H9 (cell line): ENCODE measurements at regions not wholly inside any gene's neighbourhood (a gene's known extent, or its start where the extent isn't known, plus 50 kb on each side); places are given as distances from the start of the nearest gene placed in this dataset.
A peak's percentile ranks its signal among the peaks of the same experiment; 100 is the strongest.
"Not testable (repeated sequence)": the region's sequence is repeated elsewhere in the genome, so short reads cannot be mapped to it uniquely, and the experiment has no call there.

Experiments
- DNase-seq: peaks from one replicate; pipeline ENCODE4 v3.0.0-alpha.2; 2017
- H2AFZ ChIP-seq: one replicate; pipeline ENCODE4 v1.6.1; 2013; ENCODE audit warnings: mild to moderate bottlenecking, low read length, control low read depth, moderate library complexity
- H2AK5ac ChIP-seq: 2 replicates; pipeline ENCODE4 v1.6.1; 2013; ENCODE audit warnings: low read length, control low read depth, mixed read lengths; ENCODE audit not compliant: insufficient read length
- H2BK120ac ChIP-seq: one replicate; pipeline ENCODE4 v1.6.1; 2013; ENCODE audit warnings: low read depth, mild to moderate bottlenecking, low read length, control low read depth, inconsistent platforms; ENCODE audit not compliant: poor library complexity, severe bottlenecking
- H2BK12ac ChIP-seq: 2 replicates; pipeline ENCODE4 v1.6.1; 2013; ENCODE audit warnings: low read length, control low read depth, mixed read lengths, low read depth; ENCODE audit not compliant: insufficient read length
- H2BK15ac ChIP-seq: 2 replicates; pipeline ENCODE4 v1.6.1; 2013; ENCODE audit warnings: low read depth, low read length, control low read depth
- H2BK20ac ChIP-seq: one replicate; pipeline ENCODE4 v1.6.1; 2013; ENCODE audit warnings: low read depth, mild to moderate bottlenecking, low read length, control low read depth, inconsistent platforms; ENCODE audit not compliant: poor library complexity, severe bottlenecking
- H2BK5ac ChIP-seq: 2 replicates; pipeline ENCODE4 v1.6.1; 2013; ENCODE audit warnings: low read length, control low read depth, mixed read lengths; ENCODE audit not compliant: insufficient read length
- H3K14ac ChIP-seq: 2 replicates; pipeline ENCODE4 v1.6.1; 2013; ENCODE audit warnings: low read length, control low read depth; ENCODE audit not compliant: insufficient read depth
- H3K18ac ChIP-seq: 2 replicates; pipeline ENCODE4 v1.6.1; 2013; ENCODE audit warnings: low read depth, mild to moderate bottlenecking, mixed read lengths, low read length, control low read depth; ENCODE audit not compliant: insufficient read length
- H3K23ac ChIP-seq: 2 replicates; pipeline ENCODE4 v1.6.1; 2013; ENCODE audit warnings: low read length, control low read depth, mixed read lengths, low read depth; ENCODE audit not compliant: insufficient read length
- H3K23me2 ChIP-seq: 2 replicates; pipeline ENCODE4 v1.6.1; 2013; ENCODE audit warnings: low read depth, mild to moderate bottlenecking, mixed read lengths, low read length, control low read depth; ENCODE audit not compliant: insufficient read length, poor library complexity, severe bottlenecking
- H3K27ac ChIP-seq: 2 replicates; pipeline ENCODE4 v1.5.1; 2013; ENCODE audit warnings: low read length, control low read depth, mixed read lengths, low read depth; ENCODE audit not compliant: insufficient read length
- H3K27me3 ChIP-seq: 2 replicates; pipeline ENCODE4 v1.6.1; 2013; ENCODE audit warnings: low read length, control low read depth, inconsistent platforms; ENCODE audit not compliant: insufficient read depth
- H3K4ac ChIP-seq: 2 replicates; pipeline ENCODE4 v1.6.1; 2013; ENCODE audit warnings: low read depth, mild to moderate bottlenecking, control low read depth, inconsistent platforms, low read length, moderate library complexity
- H3K4me1 ChIP-seq: 2 replicates; pipeline ENCODE4 v1.6.1; 2013; ENCODE audit warnings: low read length, control low read depth, inconsistent platforms; ENCODE audit not compliant: insufficient read depth
- H3K4me2 ChIP-seq: 2 replicates; pipeline ENCODE4 v1.6.1; 2013; ENCODE audit warnings: low read length, control low read depth, mixed read lengths; ENCODE audit not compliant: insufficient read length, insufficient read depth
- H3K56ac ChIP-seq: 2 replicates; pipeline ENCODE4 v1.6.1; 2013; ENCODE audit warnings: low read depth, mild to moderate bottlenecking, mixed read lengths, low read length, control low read depth; ENCODE audit not compliant: insufficient read length
- H3K79me1 ChIP-seq: 2 replicates; pipeline ENCODE4 v1.6.1; 2013; ENCODE audit warnings: low read depth, mild to moderate bottlenecking, moderate library complexity, low read length, control low read depth, inconsistent platforms; ENCODE audit not compliant: insufficient read depth, poor library complexity, severe bottlenecking
- H3K79me2 ChIP-seq: 2 replicates; pipeline ENCODE4 v1.6.1; 2013; ENCODE audit warnings: low read length, control low read depth, inconsistent platforms; ENCODE audit not compliant: insufficient read depth
- H3K9ac ChIP-seq: 2 replicates; pipeline ENCODE4 v1.6.1; 2013; ENCODE audit warnings: low read length, control low read depth, mixed read lengths; ENCODE audit not compliant: insufficient read length; ENCODE audit errors: extremely low read depth
- H3K9me3 ChIP-seq: one replicate; pipeline ENCODE4 v1.6.1; 2013; ENCODE audit warnings: low read depth, low read length, inconsistent platforms; ENCODE audit not compliant: control insufficient read depth
- H3T11ph ChIP-seq: one replicate; pipeline ENCODE4 v1.6.1; 2013; ENCODE audit warnings: mild to moderate bottlenecking, low read length, control low read depth, inconsistent platforms
- H4K20me1 ChIP-seq: one replicate; pipeline ENCODE4 v1.6.1; 2013; ENCODE audit not compliant: control insufficient read depth, insufficient read length, insufficient read depth
- H4K5ac ChIP-seq: 2 replicates; pipeline ENCODE4 v1.6.1; 2013; ENCODE audit warnings: low read depth, mild to moderate bottlenecking, mixed read lengths, low read length, control low read depth; ENCODE audit not compliant: insufficient read length
- H4K8ac ChIP-seq: replicated peaks from 2 replicates; pipeline ENCODE4 v1.6.1; 2013; ENCODE audit warnings: low read length, control low read depth, mixed read lengths, low read depth; ENCODE audit not compliant: insufficient read length
- H4K91ac ChIP-seq: 2 replicates; pipeline ENCODE4 v1.6.1; 2013; ENCODE audit warnings: low read depth, mild to moderate bottlenecking, moderate library complexity, mixed read lengths, low read length, control low read depth; ENCODE audit not compliant: insufficient read length
- H3K27ac Mint-ChIP-seq, 3 experiments: 2 replicates in 2 of 3; 3 replicates in 1 of 3; pipeline ENCODE4 v1.8.0; 2020 to 2021; ENCODE audit warnings: mixed read lengths in 3 of 3, mild to moderate bottlenecking in 1 of 3, moderate library complexity in 1 of 3
- H3K27me3 Mint-ChIP-seq: 2 replicates; pipeline ENCODE4 v1.8.0; 2021; ENCODE audit warnings: low read depth, mild to moderate bottlenecking, moderate library complexity, mixed read lengths
- H3K36me3 Mint-ChIP-seq, 3 experiments: 2 replicates in 2 of 3; 3 replicates in 1 of 3; pipeline ENCODE4 v1.8.0; 2020 to 2021; ENCODE audit warnings: low read depth in 3 of 3, mixed read lengths in 3 of 3; ENCODE audit not compliant: insufficient read depth in 1 of 3
- H3K4me1 Mint-ChIP-seq, 2 experiments: 2 replicates each; pipeline ENCODE4 v1.8.0; 2020; ENCODE audit warnings: mixed read lengths in 2 of 2
- H3K4me3 Mint-ChIP-seq, 2 experiments: 2 replicates in 1 of 2; 3 replicates in 1 of 2; pipeline ENCODE4 v1.8.0; 2020 to 2021; ENCODE audit warnings: mild to moderate bottlenecking in 2 of 2, mixed read lengths in 2 of 2, moderate library complexity in 1 of 2
- H3K9me3 Mint-ChIP-seq, 2 experiments: 2 replicates in 1 of 2; 3 replicates in 1 of 2; pipeline ENCODE4 v1.8.0; 2020; ENCODE audit warnings: mild to moderate bottlenecking in 2 of 2, mixed read lengths in 2 of 2, moderate library complexity in 1 of 2
- CTCF ChIP-seq: fragments of 200-600 bp; sonication (generic); conservative IDR thresholded peaks from 3 replicates; pipeline ENCODE4 v1.8.0; 2021; ENCODE audit warnings: antibody characterized with exemption, mild to moderate bottlenecking
- WGBS: extraction: QIAGEN DNeasy Blood & Tissue Kit; methylation state at CpG from one replicate; pipeline ENCODE4 v1.1.7; 2013; ENCODE audit warnings: missing lambda C conversion rate, low lambda C conversion rate, mixed read lengths; ENCODE audit not compliant: insufficient read length; ENCODE audit errors: extremely low coverage; 5-methylcytosine and 5-hydroxymethylcytosine counted together

GRCh38 chr6:94859924-94860323 lies 717.4 kb upstream of the MANEA start:
- Histone ChIP-seq H3K9me3 (no peaks in the 10 kb centered on the region), H3K27ac (no peak overlapping the region), H3K4ac (no peak overlapping the region), H3K4me2 (no peak overlapping the region), H3K14ac (no peak overlapping the region), H3T11ph (no peak overlapping the region), H3K79me1 (no peaks in the 10 kb centered on the region), H3K79me2 (no peaks in the 10 kb centered on the region), H2BK5ac (no peak overlapping the region), H3K23me2 (no peaks in the 10 kb centered on the region), H3K23ac (no peak overlapping the region), H2BK15ac (no peak overlapping the region), H3K18ac (no peak overlapping the region), H4K5ac (no peak overlapping the region), H3K56ac (no peak overlapping the region), H2BK12ac (no peak overlapping the region), H4K20me1 (no peaks in the 10 kb centered on the region), H3K4me1 (peaks cover 3% of the 10 kb centered on the region; the same call in 1 of the 2 replicates), H3K27me3 (no peaks in the 10 kb centered on the region), H4K8ac (no peak overlapping the region), H3K9ac (no peak overlapping the region), H4K91ac (no peak overlapping the region), H2AFZ (peak overlapping the region; percentile 29), H2BK20ac (no peak overlapping the region), H2AK5ac (no peak overlapping the region), H2BK120ac (no peak overlapping the region)
- WGBS: no CpG with 5 or more reads among the region's 4 CpGs
- DNase-seq: peak; percentile 31
- Mint-ChIP-seq H3K27me3 (no peaks in the 10 kb centered on the region), H3K4me1 (peaks cover 13% of the 10 kb centered on the region in 2 experiments), H3K36me3 (no peaks in the 10 kb centered on the region; a peak in 1 of 7 replicates), H3K9me3 (peaks cover 0 to 3% of the 10 kb centered on the region in 2 experiments; a peak in 1 of 5 replicates), H3K27ac (peak overlapping the region; percentile 16 to 55 (median 20); a peak in 3 of 7 replicates), H3K4me3 (no peak overlapping the region)
- no peak for TF ChIP-seq CTCF

- H2BK15ac ChIP-seq, H4K5ac ChIP-seq, H3K4me3 Mint-ChIP-seq, H3K14ac ChIP-seq, H3K4me2 ChIP-seq, H3K27me3 Mint-ChIP-seq, H2BK20ac ChIP-seq, H3K4me1 Mint-ChIP-seq, H3K4ac ChIP-seq, H3K18ac ChIP-seq, DNase-seq, H2AFZ ChIP-seq, H3T11ph ChIP-seq, H3K79me2 ChIP-seq, H2BK5ac ChIP-seq, H2BK12ac ChIP-seq, H3K79me1 ChIP-seq, H3K9me3 ChIP-seq, H4K8ac ChIP-seq, H3K9ac ChIP-seq, H3K23ac ChIP-seq, H2AK5ac ChIP-seq, H3K27ac ChIP-seq, H3K27me3 ChIP-seq, H4K91ac ChIP-seq, H2BK120ac ChIP-seq, H3K23me2 ChIP-seq, H4K20me1 ChIP-seq, H3K4me1 ChIP-seq, H3K56ac ChIP-seq, H3K27ac Mint-ChIP-seq: not testable (repeated sequence)
- WGBS: no CpG with 5 or more reads among the region's 3 CpGs
- peaks cover 12 to 13% of the 10 kb centered on the region in 2 experiments for H3K9me3 Mint-ChIP-seq
- H3K36me3 Mint-ChIP-seq: peaks cover 2 to 12% (median 7%) of the 10 kb centered on the region in 3 experiments; a peak in 6 of 7 replicates
Measured at GRCh38 chr6:94856999-94857398, 720.3 kb upstream of the MANEA start.
